HCT116 (cell line): ENCODE measurements at regions not wholly inside any gene's neighbourhood (a gene's known extent, or its start where the extent isn't known, plus 50 kb on each side); places are given as distances from the start of the nearest gene placed in this dataset.
"Not testable (repeated sequence)": the region's sequence is repeated elsewhere in the genome, so short reads cannot be mapped to it uniquely, and the experiment has no call there.

Source experiments
- ATAC-seq: fragments of 200-7000 bp; cut with Tn5 transposase; 2 replicates; pipeline ENCODE4 v1.9.1; 2020; ENCODE audit warnings: mild to moderate bottlenecking, moderate library complexity
- BruUV-seq: library from RNA; stranded (reverse); fragments of 400-500 nt; replicated peaks from 2 replicates; lab custom pipeline; 2021; lab: Mats Ljungman, UMichigan
- CTCF ChIA-PET: fragments of 300-600 bp; sonication (Branson Sonifier 250); formaldehyde crosslinking; loops from one replicate; lab custom pipeline; 2021; ENCODE audit warnings: antibody characterized with exemption; lab: Charles Lee
- POLR2A ChIA-PET: fragments of 300-600, 350-600 bp; sonication (Branson Sonifier 250); formaldehyde crosslinking; loops from one replicate; lab custom pipeline; 2021; ENCODE audit warnings: antibody characterized with exemption; lab: Charles Lee
- RAD21 ChIA-PET, 2 experiments: fragments of 300-600 bp; sonication (Branson Sonifier 250); formaldehyde crosslinking; loops; one replicate each; lab custom pipeline; 2023; ENCODE audit warnings: low total read pairs in 2 of 2; ENCODE audit not compliant: uncharacterized antibody in 2 of 2, unreplicated experiment in 2 of 2, low non-redundant PET in 1 of 2; lab: Charles Lee
- DNase-seq: peaks from one replicate; pipeline ENCODE4 v3.0.0-alpha.2; 2010; ENCODE audit warnings: low read depth, low spot score
- H2AFZ ChIP-seq: fragments of 200-600 bp; shearing (Covaris generic), sonication (generic); 2 replicates; pipeline ENCODE4 v1.6.1; 2017; ENCODE audit warnings: low read depth, mixed run types, mixed read lengths, antibody characterized with exemption, low read length; ENCODE audit not compliant: poor library complexity, severe bottlenecking
- H3K27ac ChIP-seq: 2 replicates; pipeline ENCODE4 v1.5.1; 2012; ENCODE audit warnings: low read depth, low read length
- H3K27me3 ChIP-seq: fragments of 200-600 bp; sonication (generic); 2 replicates; pipeline ENCODE4 v1.6.1; 2016; ENCODE audit warnings: mixed run types, low read length, mixed read lengths; ENCODE audit not compliant: insufficient read depth
- H3K36me3 ChIP-seq, 2 experiments: fragments of 200-500 bp in 1 of 2; fragments of 200-600 bp in 1 of 2; sonication (Bioruptor generic) in 1 of 2; sonication (generic) in 1 of 2; 2 replicates each; pipeline versions ENCODE4 v1.5.1 to v1.6.1; 2014 to 2016; ENCODE audit warnings: low read length in 2 of 2, inconsistent platforms in 1 of 2, mixed read lengths in 1 of 2, mixed run types in 1 of 2; ENCODE audit not compliant: insufficient read depth in 2 of 2, control insufficient read depth in 1 of 2
- H3K4me1 ChIP-seq, 2 experiments: fragments of 200-600 bp in 1 of 2; sonication (generic) in 1 of 2; 2 replicates each; pipeline versions ENCODE4 v1.5.1 to v1.6.1; 2012 to 2017; ENCODE audit warnings: low read length in 2 of 2, inconsistent platforms in 1 of 2, mild to moderate bottlenecking in 1 of 2, mixed read lengths in 1 of 2, mixed run types in 1 of 2, moderate library complexity in 1 of 2; ENCODE audit not compliant: insufficient read depth in 2 of 2, control insufficient read depth in 1 of 2
- H3K4me2 ChIP-seq: fragments of 200-600 bp; sonication (generic); 2 replicates; pipeline ENCODE4 v1.6.1; 2017; ENCODE audit warnings: mixed run types, low read length, mixed read lengths
- H3K4me3 ChIP-seq, 2 experiments: fragments of 200-600 bp in 1 of 2; sonication (generic) in 1 of 2; replicated peaks in 1 of 2; 2 replicates each; pipeline ENCODE4 v1.5.1; 2011 to 2016; ENCODE audit warnings: low read length in 2 of 2, control low read depth in 1 of 2, low read depth in 1 of 2, mild to moderate bottlenecking in 1 of 2, mixed read lengths in 1 of 2, mixed run types in 1 of 2
- H3K79me2 ChIP-seq: fragments of 200-600 bp; sonication (generic); 2 replicates; pipeline ENCODE4 v1.6.1; 2017; ENCODE audit warnings: mild to moderate bottlenecking, mixed run types, low read length, moderate library complexity, mixed read lengths; ENCODE audit not compliant: insufficient read depth
- H3K9ac ChIP-seq: fragments of 200-600 bp; sonication (generic); 2 replicates; pipeline ENCODE4 v1.6.1; 2016; ENCODE audit warnings: low read length, mixed read lengths
- H3K9me2 ChIP-seq: fragments of 200-600 bp; sonication (generic), shearing (Covaris generic); 2 replicates; pipeline ENCODE4 v1.6.1; 2017; ENCODE audit warnings: mixed run types, mild to moderate bottlenecking, moderate library complexity; ENCODE audit not compliant: insufficient read depth
- H3K9me3 ChIP-seq, 2 experiments: fragments of 200-500 bp in 1 of 2; fragments of 200-600 bp in 1 of 2; sonication (Bioruptor generic) in 1 of 2; sonication (generic) in 1 of 2; 2 replicates each; pipeline ENCODE4 v1.6.1; 2014 to 2017; ENCODE audit warnings: low read length in 2 of 2, mixed read lengths in 2 of 2, inconsistent platforms in 1 of 2, low read depth in 1 of 2, mild to moderate bottlenecking in 1 of 2, mixed run types in 1 of 2, moderate library complexity in 1 of 2; ENCODE audit not compliant: control insufficient read depth in 1 of 2, insufficient read depth in 1 of 2
- H4K20me1 ChIP-seq: fragments of 200-600 bp; sonication (generic), shearing (Covaris generic); 2 replicates; pipeline ENCODE4 v1.6.1; 2017; ENCODE audit warnings: mixed run types, mild to moderate bottlenecking, moderate library complexity; ENCODE audit not compliant: insufficient read depth
- CEBPB ChIP-seq: IDR thresholded peaks from 2 replicates; pipeline ENCODE4 v1.6.1; 2012; ENCODE audit warnings: low read depth
- EZH2 ChIP-seq: fragments of 200-600 bp; sonication (generic); IDR thresholded peaks from 2 replicates; pipeline ENCODE4 v1.6.1; 2017; ENCODE audit warnings: antibody characterized with exemption, mixed run types
- SP1 ChIP-seq: IDR thresholded peaks from 2 replicates; pipeline ENCODE4 v1.6.1; 2012; ENCODE audit warnings: low read depth
- SRF ChIP-seq: IDR thresholded peaks from 2 replicates; pipeline ENCODE4 v1.6.1; 2012; ENCODE audit warnings: low read depth
- TCF7L2 ChIP-seq: IDR thresholded peaks from 2 replicates; pipeline ENCODE4 v1.7.0; 2011; ENCODE audit warnings: borderline replicate concordance, inconsistent platforms; ENCODE audit not compliant: insufficient read depth, insufficient read length; ENCODE audit errors: extremely low read depth
- ZNF274 ChIP-seq: fragments of 200-500 bp; sonication (Bioruptor generic); IDR thresholded peaks from 2 replicates; pipeline ENCODE4 v1.6.1; 2014; ENCODE audit warnings: mild to moderate bottlenecking, low read depth, low read length, inconsistent platforms
- intact Hi-C: fragments of 100-400 bp; cut with micrococcal nuclease; formaldehyde crosslinking; loops from 2 replicates; pipeline ENCODE4 v1.10.0; 2022
- TF ChIP-seq, protein P1 (sequence below): IDR thresholded peaks from 2 replicates; pipeline ENCODE4 v1.6.1; 2011; ENCODE audit warnings: mild to moderate bottlenecking, low read length, moderate library complexity; ENCODE audit not compliant: insufficient replicate concordance; ENCODE audit errors: extremely low read depth
- TF ChIP-seq, protein P2 (sequence below): IDR thresholded peaks from 2 replicates; pipeline ENCODE4 v1.6.1; 2012

DNA sequence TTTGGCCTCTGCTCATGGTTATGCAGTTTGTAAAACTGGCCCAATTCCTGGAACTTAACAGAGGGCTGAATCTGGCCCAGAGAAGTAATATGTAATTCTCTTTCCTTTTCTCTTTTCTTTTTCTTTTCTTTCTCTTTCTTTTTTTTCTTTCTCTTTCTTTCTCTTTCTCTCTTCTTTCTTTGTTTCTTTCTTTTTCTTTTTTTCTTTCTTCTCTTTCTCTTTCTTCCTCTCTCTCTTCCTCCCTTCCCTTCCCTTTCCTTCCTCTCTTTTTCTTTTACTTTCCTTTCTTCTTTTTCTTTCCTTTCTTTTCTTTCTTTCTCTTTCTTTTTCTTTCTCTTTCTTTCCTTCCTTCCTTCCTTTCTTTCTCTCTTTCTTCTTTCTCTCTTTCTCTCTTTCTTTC, 88.8 kb upstream of the SLITRK5 start:
- Histone ChIP-seq H3K36me3 (no peaks in the 10 kb centered on the region), H4K20me1 (no peaks in the 10 kb centered on the region), H3K9ac (no peak overlapping the region), H3K9me2 (no peaks in the 10 kb centered on the region), H3K79me2 (no peaks in the 10 kb centered on the region), H3K27ac (no peak overlapping the region), H3K27me3 (no peaks in the 10 kb centered on the region), H3K4me2 (no peak overlapping the region), H3K4me3 (no peak overlapping the region), H2AFZ (no peak overlapping the region), H3K9me3 (no peaks in the 10 kb centered on the region), H3K4me1 (no peaks in the 10 kb centered on the region)
- CTCF ChIA-PET = no interaction called here
- no peak for DNase-seq
- RAD21 ChIA-PET = no interaction called here
- intact Hi-C loops = no loop called here
- no peak for ATAC-seq
- POLR2A ChIA-PET = no interaction called here
- no TSS peak for BruUV-seq
- no peak for TF ChIP-seq SP1
- TF ChIP-seq CEBPB = no peak
- TF ChIP-seq, protein P1, sequence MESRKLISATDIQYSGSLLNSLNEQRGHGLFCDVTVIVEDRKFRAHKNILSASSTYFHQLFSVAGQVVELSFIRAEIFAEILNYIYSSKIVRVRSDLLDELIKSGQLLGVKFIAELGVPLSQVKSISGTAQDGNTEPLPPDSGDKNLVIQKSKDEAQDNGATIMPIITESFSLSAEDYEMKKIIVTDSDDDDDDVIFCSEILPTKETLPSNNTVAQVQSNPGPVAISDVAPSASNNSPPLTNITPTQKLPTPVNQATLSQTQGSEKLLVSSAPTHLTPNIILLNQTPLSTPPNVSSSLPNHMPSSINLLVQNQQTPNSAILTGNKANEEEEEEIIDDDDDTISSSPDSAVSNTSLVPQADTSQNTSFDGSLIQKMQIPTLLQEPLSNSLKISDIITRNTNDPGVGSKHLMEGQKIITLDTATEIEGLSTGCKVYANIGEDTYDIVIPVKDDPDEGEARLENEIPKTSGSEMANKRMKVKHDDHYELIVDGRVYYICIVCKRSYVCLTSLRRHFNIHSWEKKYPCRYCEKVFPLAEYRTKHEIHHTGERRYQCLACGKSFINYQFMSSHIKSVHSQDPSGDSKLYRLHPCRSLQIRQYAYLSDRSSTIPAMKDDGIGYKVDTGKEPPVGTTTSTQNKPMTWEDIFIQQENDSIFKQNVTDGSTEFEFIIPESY = no peak

DNA sequence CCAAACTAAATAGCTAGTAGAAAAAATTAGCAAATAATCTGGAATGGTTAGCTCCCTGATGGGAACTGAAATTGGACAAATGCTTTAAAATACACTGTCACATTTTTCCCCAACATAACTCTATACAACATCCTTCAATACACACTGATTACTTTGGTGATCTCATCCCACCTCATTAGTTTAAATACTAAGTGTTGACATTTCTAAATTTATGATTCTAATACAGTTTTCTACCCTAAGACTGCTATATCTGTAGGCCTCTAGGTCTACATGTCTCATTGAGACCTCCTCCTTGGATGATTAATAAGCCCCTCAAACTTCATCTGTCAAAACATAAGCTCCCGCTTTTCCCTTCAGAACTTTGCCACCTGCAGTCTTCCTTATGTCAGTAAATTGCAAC, 80.7 kb upstream of the SLITRK5 start:
- TF ChIP-seq EZH2 (no peak), TCF7L2 (no peak), SRF (no peak), ZNF274 (no peak)
- TF ChIP-seq, protein P1 = no peak
- TF ChIP-seq, protein P2, sequence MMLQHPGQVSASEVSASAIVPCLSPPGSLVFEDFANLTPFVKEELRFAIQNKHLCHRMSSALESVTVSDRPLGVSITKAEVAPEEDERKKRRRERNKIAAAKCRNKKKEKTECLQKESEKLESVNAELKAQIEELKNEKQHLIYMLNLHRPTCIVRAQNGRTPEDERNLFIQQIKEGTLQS = no peak
- ChIA-PET POLR2A (no interaction called here), CTCF (no interaction called here)

DNA sequence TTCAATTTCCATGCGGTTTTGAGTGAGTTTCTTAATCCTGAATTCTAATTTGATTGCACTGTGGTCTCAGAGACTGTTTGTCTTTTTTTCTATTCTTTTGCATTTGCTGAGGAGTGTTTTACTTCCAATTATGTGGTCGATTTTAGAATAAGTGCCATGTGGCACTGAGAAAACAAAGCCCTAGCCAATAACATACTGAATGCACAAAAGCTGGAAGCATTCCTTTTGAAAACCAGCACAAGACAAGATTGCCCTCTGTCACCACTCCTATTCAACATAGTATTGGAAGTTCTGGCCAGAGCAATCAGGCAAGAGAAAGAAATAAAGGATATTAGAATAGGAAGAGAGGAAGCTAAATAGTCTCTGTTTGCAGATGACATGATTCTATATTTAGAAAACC, 66.7 kb upstream of the SLITRK5 start:
- CTCF ChIA-PET = not testable (repeated sequence)

More for the DNA sequence above, 80.7 kb upstream of the SLITRK5 start:
- Histone ChIP-seq H3K9me2 (no peaks in the 10 kb centered on the region), H3K36me3 (no peaks in the 10 kb centered on the region), H3K79me2 (no peaks in the 10 kb centered on the region), H3K9me3 (no peaks in the 10 kb centered on the region), H3K27ac (no peak overlapping the region), H3K9ac (no peak overlapping the region), H3K4me2 (no peak overlapping the region), H3K4me1 (no peaks in the 10 kb centered on the region), H3K27me3 (no peaks in the 10 kb centered on the region), H2AFZ (no peak overlapping the region), H4K20me1 (no peaks in the 10 kb centered on the region), H3K4me3 (no peak overlapping the region)
- no TSS peak for BruUV-seq
- DNase-seq (no peak), ATAC-seq (no peak)
- RAD21 ChIA-PET = no interaction called here
- intact Hi-C loops = no loop called here

More for the DNA sequence above, 66.7 kb upstream of the SLITRK5 start:
- H3K9me3 ChIP-seq, H3K79me2 ChIP-seq, H3K4me2 ChIP-seq, POLR2A ChIA-PET, H3K36me3 ChIP-seq, RAD21 ChIA-PET, H3K27ac ChIP-seq, H4K20me1 ChIP-seq, DNase-seq, intact Hi-C loops, H3K4me1 ChIP-seq, H3K4me3 ChIP-seq, H2AFZ ChIP-seq, ATAC-seq, H3K9me2 ChIP-seq, H3K9ac ChIP-seq, H3K27me3 ChIP-seq, BruUV-seq: not testable (repeated sequence)
